ENCODE measurements at regions not wholly inside any gene's neighbourhood (a gene's known extent, or its start where the extent isn't known, plus 50 kb on each side); places are given as distances from the start of the nearest gene placed in this dataset.
A peak's percentile ranks its signal among the peaks of the same experiment; 100 is the strongest.

DNA sequence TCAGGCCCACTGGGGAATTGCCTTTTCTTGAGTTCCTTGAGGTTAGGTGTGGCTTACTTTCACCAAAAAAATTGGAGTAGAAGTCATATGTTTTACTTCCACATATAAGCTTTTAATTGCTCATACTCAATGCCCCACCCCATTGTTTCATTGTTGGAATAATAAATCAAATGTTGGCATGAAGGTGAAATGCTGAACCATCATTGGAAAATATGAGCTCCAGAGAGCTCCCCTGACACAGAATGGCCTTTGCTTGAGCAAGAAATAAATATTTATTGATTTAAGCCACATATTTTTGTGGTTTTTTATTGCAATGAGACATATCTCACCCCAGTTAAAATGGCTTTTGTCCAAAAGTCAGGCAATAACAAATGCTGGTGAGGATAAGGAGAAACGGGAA lies 167.3 kb upstream of the SRD5A2 start:
- Histone ChIP-seq H3K9me3 (no peaks in the 10 kb centered on the region), H3K27me3 (no peaks in the 10 kb centered on the region), H3K4me1 (no peaks in the 10 kb centered on the region), H3K4me3 (no peak overlapping the region), H3K27ac (no peak overlapping the region), H3K36me3 (no peaks in the 10 kb centered on the region)
- intact Hi-C loops (cut with DNase I), result no loop called here
- ATAC-seq (no peak), FAIRE-seq (no peak), DNase-seq (no peak)
- TF ChIP-seq, protein P1, sequence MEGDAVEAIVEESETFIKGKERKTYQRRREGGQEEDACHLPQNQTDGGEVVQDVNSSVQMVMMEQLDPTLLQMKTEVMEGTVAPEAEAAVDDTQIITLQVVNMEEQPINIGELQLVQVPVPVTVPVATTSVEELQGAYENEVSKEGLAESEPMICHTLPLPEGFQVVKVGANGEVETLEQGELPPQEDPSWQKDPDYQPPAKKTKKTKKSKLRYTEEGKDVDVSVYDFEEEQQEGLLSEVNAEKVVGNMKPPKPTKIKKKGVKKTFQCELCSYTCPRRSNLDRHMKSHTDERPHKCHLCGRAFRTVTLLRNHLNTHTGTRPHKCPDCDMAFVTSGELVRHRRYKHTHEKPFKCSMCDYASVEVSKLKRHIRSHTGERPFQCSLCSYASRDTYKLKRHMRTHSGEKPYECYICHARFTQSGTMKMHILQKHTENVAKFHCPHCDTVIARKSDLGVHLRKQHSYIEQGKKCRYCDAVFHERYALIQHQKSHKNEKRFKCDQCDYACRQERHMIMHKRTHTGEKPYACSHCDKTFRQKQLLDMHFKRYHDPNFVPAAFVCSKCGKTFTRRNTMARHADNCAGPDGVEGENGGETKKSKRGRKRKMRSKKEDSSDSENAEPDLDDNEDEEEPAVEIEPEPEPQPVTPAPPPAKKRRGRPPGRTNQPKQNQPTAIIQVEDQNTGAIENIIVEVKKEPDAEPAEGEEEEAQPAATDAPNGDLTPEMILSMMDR (IDR thresholded peaks at IDR 0.05), result no peak
- WGBS, 2 donors, result 62 to 82% methylated on average over 1 of the region's 1 CpG

DNA sequence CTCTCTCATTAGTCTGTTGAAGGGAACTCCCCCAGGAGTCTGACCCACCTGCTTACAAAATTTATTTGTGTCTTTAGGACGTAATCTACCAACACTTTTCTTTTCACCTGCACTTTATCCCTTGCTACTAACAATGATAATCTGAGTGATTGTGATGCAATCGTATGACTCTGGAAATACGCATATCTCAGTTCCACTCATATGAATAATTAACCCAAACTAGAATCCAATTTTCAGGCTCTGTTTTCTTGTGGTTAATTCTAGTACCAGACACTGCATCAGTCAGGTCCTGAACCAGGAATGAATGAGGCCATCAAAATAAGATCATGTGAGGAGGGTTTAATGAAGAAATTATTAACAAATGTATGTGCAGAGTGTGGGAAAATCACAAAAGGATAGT lies 158.4 kb upstream of the SRD5A2 start:
- Histone ChIP-seq H3K36me3 (no peaks in the 10 kb centered on the region), H3K27me3 (no peaks in the 10 kb centered on the region), H3K4me1 (no peaks in the 10 kb centered on the region), H3K27ac (no peak overlapping the region), H3K4me3 (no peak overlapping the region), H3K9me3 (no peaks in the 10 kb centered on the region)
- 61 to 67% methylated on average over 3 of the region's 3 CpGs for WGBS, 2 donors
- FAIRE-seq (no peak), DNase-seq (no peak), ATAC-seq (no peak)
- intact Hi-C loops (cut with DNase I), result no loop called here
- TF ChIP-seq, protein P1 (IDR thresholded peaks at IDR 0.05), result no peak

DNA sequence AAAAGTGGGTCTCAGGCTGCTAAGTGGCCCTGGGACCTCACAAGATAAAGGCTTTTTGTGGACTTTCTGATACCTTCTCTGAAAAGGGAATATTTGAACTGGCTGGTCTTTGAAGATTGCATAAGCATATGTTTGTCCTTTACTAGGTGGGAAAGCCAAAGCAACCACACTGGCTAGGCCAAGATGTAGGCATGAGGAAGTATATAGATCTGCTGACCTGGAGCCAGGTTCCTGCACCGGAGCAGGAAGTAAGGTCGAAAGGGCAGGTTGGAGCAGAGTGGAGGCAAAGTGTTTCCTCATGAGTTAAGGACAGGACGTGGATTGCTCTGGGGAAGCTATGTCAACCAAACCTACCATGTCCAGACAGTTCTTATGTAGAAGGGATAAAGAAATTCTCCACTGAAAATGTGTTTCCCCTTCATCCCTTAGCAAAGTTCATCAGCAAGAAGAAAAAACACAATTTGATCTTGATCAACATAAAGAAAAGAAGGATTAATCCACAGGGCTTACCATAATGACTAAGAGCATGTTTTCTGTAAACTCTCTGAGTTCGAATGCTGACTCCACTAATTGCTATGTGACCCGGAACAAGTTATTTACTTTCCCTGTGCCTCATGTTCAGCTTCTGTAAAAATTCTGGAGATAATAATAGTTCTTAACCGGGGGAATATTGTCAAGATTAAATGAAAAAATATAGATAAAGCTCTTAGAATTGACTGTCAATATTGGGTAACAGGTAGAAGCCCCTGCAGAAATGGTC lies 156.1 kb upstream of the SRD5A2 start:
- no peak for FAIRE-seq
- TF ChIP-seq, protein P1 (IDR thresholded peaks at IDR 0.05), result no peak
- intact Hi-C loops (cut with DNase I), result no loop called here
- Histone ChIP-seq H3K4me1 (no peaks in the 10 kb centered on the region), H3K9me3 (no peaks in the 10 kb centered on the region), H3K27me3 (no peaks in the 10 kb centered on the region), H3K36me3 (no peaks in the 10 kb centered on the region), H3K4me3 (no peak overlapping the region), H3K27ac (no peak overlapping the region)
- ATAC-seq, result peak in 2 of 4 donors; percentile 57 to 61
- WGBS, 2 donors, result 57 to 59% methylated on average over 6 of the region's 6 CpGs
- no peak for DNase-seq

DNA sequence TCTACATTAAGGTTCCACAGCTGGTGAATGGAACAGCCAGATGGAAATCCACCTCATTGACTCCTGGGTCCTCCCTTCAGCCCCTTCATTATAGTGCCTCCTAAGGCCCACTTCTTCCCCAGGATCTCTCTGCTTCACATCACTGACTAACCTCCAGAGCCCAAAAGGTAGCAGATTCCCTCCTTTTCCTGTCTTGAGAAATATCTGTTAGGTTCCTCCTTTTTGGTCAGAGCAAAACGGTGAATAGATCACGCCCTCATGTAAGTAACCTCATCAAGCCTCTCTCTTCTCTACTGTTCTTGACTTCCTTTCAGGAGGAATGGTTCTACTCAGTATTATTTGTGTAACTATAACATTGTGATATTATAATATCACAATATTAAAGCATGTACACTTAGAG lies 155.0 kb upstream of the SRD5A2 start:
- Histone ChIP-seq H3K27ac (no peak overlapping the region), H3K36me3 (no peaks in the 10 kb centered on the region), H3K4me3 (no peak overlapping the region), H3K4me1 (no peaks in the 10 kb centered on the region), H3K9me3 (no peaks in the 10 kb centered on the region), H3K27me3 (no peaks in the 10 kb centered on the region)
- ATAC-seq (no peak), DNase-seq (no peak), FAIRE-seq (no peak)
- 88 to 97% methylated on average over 2 of the region's 2 CpGs for WGBS, 2 donors
- intact Hi-C loops (cut with DNase I), result no loop called here
- TF ChIP-seq, protein P1 (IDR thresholded peaks at IDR 0.05), result no peak

DNA sequence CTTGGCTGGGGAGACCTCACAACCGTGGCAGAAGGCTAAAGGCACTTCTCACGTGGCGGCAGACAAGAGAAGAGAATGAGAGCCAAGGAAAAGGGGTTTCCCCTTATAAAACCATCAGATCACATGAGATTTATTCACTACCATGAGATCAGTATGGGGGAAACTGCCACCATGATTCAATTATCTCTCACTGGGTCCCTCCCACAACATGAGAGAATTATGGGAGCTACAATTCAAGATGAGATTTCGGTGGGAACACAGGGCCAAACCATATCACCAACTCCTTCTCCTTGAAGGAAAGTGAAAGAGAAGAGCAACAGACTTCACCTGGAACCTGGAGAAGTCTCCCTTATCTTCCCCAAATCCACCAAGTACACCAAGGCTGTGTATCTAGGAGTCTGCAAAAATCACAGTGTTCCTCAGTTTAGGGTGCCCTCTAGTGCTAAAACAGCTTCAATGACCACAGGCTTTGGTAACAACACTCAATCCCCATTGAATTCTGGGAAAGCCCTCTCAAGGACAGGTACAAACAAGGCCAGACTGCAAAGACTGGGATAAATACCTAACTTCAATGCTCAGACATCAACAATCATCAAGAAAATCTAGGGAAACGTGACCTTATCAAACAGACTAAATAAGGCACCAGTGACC lies 148.8 kb upstream of the SRD5A2 start:
- no peaks in the 10 kb centered on the region for H3K27me3 ChIP-seq
- H3K4me3 ChIP-seq, result no peak overlapping the region
- TF ChIP-seq, protein P1 (IDR thresholded peaks at IDR 0.05), result no peak
- ATAC-seq, result peak in 2 of 4 donors; percentile 34 to 44
- H3K4me1 ChIP-seq, result no peaks in the 10 kb centered on the region
- H3K9me3 ChIP-seq, result peaks cover 0 to 4% (median 0%) of the 10 kb centered on the region in 4 donors
- H3K27ac ChIP-seq, result no peak overlapping the region
- intact Hi-C loops (cut with DNase I), result no loop called here
- DNase-seq, result no peak
- no peak for FAIRE-seq
- WGBS, 2 donors, result 59 to 62% methylated on average over 5 of the region's 5 CpGs
- H3K36me3 ChIP-seq, result no peaks in the 10 kb centered on the region

Data from pancreas (tissue), 10 donors.